22Rv1 (cell line): ENCODE measurements at regions not wholly inside any gene's neighbourhood (a gene's known extent, or its start where the extent isn't known, plus 50 kb on each side); places are given as distances from the start of the nearest gene placed in this dataset.

Source experiments
- H3K27ac ChIP-seq: fragments of 450-650 bp; 2 replicates; pipeline ENCODE4 v1.5.1; 2017
- CTCF ChIP-seq: fragments of 450-650 bp; IDR thresholded peaks from 2 replicates; pipeline ENCODE4 v1.5.1; 2017; ENCODE audit warnings: mild to moderate bottlenecking
- ZFX ChIP-seq: fragments of 450-650 bp; IDR thresholded peaks from 2 replicates; pipeline ENCODE4 v1.6.1; 2017; ENCODE audit warnings: antibody characterized with exemption, borderline replicate concordance

- no peak for TF ChIP-seq CTCF
- no peak for TF ChIP-seq ZFX
- no peak overlapping the region for H3K27ac ChIP-seq
These were observed 60.8 kb upstream of the PLPP4 start for GRCh38 chr10:120396228-120396627.

- no peak for TF ChIP-seq ZFX
- no peak for TF ChIP-seq CTCF
These were observed 58.8 kb upstream of the PLPP4 start for GRCh38 chr10:120398180-120398579.

GRCh38 chr10:120400601-120401000 lies 56.4 kb upstream of the PLPP4 start:
- no peak overlapping the region for H3K27ac ChIP-seq
- TF ChIP-seq ZFX (no peak), CTCF (no peak)

More at GRCh38 chr10:120398180-120398579, 58.8 kb upstream of the PLPP4 start:
- H3K27ac ChIP-seq = no peak overlapping the region

GRCh38 chr10:120402147-120402766 lies 54.8 kb upstream of the PLPP4 start:
- TF ChIP-seq ZFX (no peak), CTCF (no peak)
- H3K27ac ChIP-seq = no peak overlapping the region

- TF ChIP-seq CTCF = no peak
- TF ChIP-seq ZFX = no peak
- no peak overlapping the region for H3K27ac ChIP-seq
These were observed 53.9 kb upstream of the PLPP4 start for GRCh38 chr10:120403109-120403508.

- H3K27ac ChIP-seq = no peak overlapping the region
- no peak for TF ChIP-seq ZFX
- no peak for TF ChIP-seq CTCF
These were observed 50.7 kb upstream of the PLPP4 start for GRCh38 chr10:120406376-120406775.
